Right lobe of liver (tissue), 4 donors: ENCODE measurements at regions not wholly inside any gene's neighbourhood (a gene's known extent, or its start where the extent isn't known, plus 50 kb on each side); places are given as distances from the start of the nearest gene placed in this dataset.

ENCODE experiments used
- POLR2A ChIP-seq: fragments of 450-650 bp; IDR thresholded peaks from one replicate; pipeline ENCODE4 v1.6.1; 2017; ENCODE audit warnings: antibody characterized with exemption, mild to moderate bottlenecking
- TF ChIP-seq, protein P1 (sequence below), 4 donors: fragments of 200-600 bp in 3 of 4; fragments of 450-650 bp in 1 of 4; IDR thresholded peaks; one replicate each; pipeline versions ENCODE4 v1.5.1 to v1.8.0; 2016 to 2022; ENCODE audit warnings: antibody characterized with exemption in 4 of 4, mild to moderate bottlenecking in 2 of 4
- donor health status: DM: no; HTN: no; CAD: no.
- donor health status: DM: no; HTN: no; CAD: no.
- donor health status: DM: no; HTN: yes; CAD: no.

- TF ChIP-seq, protein P1, sequence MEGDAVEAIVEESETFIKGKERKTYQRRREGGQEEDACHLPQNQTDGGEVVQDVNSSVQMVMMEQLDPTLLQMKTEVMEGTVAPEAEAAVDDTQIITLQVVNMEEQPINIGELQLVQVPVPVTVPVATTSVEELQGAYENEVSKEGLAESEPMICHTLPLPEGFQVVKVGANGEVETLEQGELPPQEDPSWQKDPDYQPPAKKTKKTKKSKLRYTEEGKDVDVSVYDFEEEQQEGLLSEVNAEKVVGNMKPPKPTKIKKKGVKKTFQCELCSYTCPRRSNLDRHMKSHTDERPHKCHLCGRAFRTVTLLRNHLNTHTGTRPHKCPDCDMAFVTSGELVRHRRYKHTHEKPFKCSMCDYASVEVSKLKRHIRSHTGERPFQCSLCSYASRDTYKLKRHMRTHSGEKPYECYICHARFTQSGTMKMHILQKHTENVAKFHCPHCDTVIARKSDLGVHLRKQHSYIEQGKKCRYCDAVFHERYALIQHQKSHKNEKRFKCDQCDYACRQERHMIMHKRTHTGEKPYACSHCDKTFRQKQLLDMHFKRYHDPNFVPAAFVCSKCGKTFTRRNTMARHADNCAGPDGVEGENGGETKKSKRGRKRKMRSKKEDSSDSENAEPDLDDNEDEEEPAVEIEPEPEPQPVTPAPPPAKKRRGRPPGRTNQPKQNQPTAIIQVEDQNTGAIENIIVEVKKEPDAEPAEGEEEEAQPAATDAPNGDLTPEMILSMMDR (IDR thresholded peaks at IDR 0.05): no peak
- TF ChIP-seq POLR2A: no peak
These were observed 68.5 kb downstream of the FASLG start for GRCh38 chr1:172727275-172727857.
